GM08714 (cell line): ENCODE measurements at regions not wholly inside any gene's neighbourhood (a gene's known extent, or its start where the extent isn't known, plus 50 kb on each side); places are given as distances from the start of the nearest gene placed in this dataset.

ENCODE experiments used
- H3K4me3 ChIP-seq: fragments of 200-500 bp; sonication (Bioruptor generic); 2 replicates; pipeline ENCODE4 v1.5.1; 2014; ENCODE audit warnings: mild to moderate bottlenecking, low read length, inconsistent platforms
- ZNF274 ChIP-seq: IDR thresholded peaks from 2 replicates; pipeline ENCODE4 v1.6.1; 2012; ENCODE audit warnings: mild to moderate bottlenecking, low read depth, low read length

DNA sequence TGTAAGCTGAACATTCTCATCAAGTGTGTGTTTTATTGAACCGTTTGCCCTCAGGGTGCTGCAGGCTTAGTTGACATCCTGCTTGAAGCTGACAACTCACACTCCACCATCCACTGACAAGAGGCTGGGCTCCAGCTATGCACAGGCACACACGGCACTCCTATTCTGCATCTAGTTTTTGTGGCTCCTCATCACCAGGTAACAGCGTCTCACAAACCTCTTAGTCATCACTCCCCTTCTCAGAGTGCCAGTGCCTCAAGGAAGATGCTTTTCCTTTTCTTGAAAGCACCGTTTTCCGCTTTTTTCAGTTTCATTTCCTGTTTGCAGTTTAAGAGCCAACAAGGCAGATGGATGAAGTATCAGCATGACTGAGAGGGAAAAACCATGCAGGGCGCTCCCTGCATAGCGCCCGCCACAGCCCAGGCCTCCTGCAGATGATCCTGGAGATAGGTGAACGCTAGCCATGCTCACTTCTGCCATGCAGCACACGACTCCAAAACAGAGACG lies 491.2 kb downstream of the COG6 start:
- H3K4me3 ChIP-seq, result no peak overlapping the region
- TF ChIP-seq ZNF274, result no peak

DNA sequence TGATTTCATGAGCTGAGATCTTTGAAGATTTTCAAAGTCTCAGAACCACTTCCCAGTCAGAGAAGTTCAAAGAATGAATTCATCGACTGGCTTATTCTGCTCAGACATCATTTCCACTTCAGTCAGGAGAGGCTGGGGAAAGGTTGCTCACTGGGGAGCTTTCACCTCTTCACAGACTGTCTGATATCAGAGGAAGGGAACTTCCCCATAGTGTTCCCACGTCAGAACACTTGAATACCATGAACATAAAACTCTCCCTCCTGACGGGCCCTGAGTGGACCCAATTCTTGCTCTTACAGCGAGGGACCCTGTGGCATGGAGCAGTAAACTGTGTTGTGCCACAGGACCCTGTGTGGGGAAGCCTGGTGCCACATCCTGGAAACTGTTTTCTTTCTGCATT lies 492.6 kb downstream of the COG6 start:
- H3K4me3 ChIP-seq, result no peak overlapping the region
- TF ChIP-seq ZNF274, result no peak

DNA sequence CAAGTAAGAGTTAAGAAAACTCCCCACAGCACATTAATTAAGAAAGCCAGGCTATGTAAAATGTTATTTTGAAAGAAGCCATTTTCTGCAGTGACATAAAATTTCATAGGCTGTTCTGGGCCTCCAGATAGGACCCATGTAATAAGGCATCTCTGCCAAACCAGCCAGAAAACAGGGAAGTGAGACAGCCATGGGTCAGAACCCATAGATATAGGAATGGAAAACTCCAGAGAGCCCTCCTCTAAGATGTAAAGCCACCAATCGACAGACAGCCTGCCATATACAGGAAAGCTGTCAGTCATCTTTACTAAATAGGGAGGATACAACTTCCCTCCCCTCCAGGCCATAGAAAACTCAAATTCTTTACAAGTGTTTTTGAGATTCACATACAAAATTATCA lies 493.3 kb downstream of the COG6 start:
- no peak for TF ChIP-seq ZNF274

DNA sequence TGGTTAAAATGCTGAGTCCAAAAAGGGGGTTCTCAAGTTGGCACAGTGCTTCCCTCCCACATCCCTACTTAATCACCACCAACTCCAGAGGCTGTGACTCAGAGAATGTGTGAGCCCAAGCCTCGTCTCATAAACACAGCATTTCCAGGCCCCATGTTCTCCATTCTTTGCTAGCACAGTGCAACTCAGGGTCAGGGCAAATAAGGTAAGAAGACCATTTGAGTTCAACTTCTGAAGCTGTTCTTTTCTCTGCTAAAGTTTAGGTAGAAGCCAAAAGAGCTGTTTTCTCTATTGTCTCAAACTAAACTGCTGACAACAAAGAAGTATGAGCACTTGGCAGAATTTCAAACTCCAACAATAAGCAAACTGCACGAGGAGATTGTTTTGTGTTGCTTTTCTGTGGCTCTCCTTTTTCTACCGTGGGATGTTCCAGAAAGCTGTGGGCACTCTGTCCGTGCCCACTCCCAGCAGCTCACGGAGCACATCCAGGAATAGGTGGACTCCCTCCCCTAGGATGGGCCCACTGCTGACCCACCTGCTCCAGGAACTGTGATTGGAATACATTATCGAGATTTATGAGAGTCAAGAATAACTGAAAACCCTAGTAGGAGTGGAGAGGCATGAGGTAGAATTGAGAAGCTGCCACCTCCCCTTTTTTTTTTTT lies 494.3 kb downstream of the COG6 start:
- TF ChIP-seq ZNF274, result no peak
- no peak overlapping the region for H3K4me3 ChIP-seq

More for the DNA sequence above, 493.3 kb downstream of the COG6 start:
- no peak overlapping the region for H3K4me3 ChIP-seq

DNA sequence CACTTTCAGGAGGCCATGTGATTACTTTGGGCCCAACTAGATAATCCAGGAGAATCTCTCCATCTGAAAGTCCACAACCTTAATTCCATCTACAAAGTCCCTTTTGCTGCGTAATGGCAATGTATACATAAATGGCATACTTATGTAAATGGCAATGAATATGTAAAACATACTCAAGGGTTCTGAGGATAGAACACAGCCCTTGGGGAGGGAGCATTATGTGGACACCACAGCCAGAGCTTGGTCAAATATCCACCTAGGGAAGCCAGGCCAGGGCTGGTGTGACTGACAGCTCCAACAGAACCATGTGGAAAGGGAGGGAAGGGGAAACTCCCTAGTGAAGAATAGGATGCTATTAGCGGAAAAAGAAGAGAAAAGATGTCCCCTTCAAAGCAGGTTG lies 496.2 kb downstream of the COG6 start:
- no peak for TF ChIP-seq ZNF274
- no peak overlapping the region for H3K4me3 ChIP-seq

DNA sequence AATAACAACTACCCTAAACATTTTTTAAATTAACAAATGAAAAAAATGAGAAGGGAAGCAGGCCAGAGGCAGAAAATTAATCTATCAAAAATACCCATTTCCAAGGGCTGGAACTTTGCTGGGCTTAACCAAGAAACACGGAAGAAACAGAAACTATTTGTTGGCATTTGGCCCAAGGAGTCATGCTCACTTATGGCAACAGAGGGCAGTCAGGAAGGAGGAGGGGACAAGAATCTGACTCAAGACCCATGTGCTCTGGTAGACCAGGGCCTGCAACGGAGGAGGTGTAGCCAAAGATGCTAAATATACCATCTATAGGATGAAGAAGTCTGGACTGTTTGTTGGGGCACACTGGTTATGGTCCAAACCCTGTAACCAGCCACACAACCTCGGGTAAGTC lies 496.7 kb downstream of the COG6 start:
- TF ChIP-seq ZNF274, result no peak
- H3K4me3 ChIP-seq, result no peak overlapping the region

DNA sequence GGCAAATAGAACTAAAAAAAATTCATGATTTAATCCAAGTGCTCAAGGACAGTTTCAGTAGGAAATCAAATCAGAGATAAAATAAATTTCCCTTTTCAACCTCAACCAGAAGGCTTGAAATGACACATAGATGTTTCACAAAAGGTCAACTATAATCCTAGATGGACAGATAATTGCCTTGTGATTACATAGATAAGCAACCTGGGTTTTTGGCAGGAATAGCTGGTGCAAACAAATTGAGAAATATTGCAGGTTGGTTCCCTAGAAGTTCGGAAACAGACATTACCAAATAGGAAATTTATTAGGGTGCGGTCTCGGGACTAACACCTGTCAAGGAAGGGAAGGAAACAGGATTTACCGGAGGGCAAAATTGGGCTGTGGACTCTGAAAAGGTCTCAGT lies 497.5 kb downstream of the COG6 start:
- no peak overlapping the region for H3K4me3 ChIP-seq
- TF ChIP-seq ZNF274, result no peak

DNA sequence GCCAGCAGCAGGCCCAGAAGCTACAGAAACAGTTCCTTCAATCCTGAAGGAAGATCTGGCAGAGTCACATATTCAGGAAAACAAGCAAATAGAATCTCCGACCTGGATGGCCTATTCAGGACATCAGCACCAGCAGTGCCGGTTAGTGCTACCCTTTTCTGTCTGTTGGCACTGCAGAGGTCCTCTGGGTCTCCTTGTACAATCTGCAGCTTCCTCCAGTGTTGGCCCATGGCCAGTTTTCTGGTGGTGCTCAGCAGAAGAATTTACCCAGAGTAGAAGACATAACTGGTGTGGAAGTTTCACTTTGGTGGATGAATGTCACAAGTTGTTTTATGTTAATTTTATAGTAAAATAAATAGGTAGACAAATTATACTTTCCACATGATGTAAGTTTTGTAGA lies 498.1 kb downstream of the COG6 start:
- no peak for TF ChIP-seq ZNF274
- H3K4me3 ChIP-seq, result no peak overlapping the region

DNA sequence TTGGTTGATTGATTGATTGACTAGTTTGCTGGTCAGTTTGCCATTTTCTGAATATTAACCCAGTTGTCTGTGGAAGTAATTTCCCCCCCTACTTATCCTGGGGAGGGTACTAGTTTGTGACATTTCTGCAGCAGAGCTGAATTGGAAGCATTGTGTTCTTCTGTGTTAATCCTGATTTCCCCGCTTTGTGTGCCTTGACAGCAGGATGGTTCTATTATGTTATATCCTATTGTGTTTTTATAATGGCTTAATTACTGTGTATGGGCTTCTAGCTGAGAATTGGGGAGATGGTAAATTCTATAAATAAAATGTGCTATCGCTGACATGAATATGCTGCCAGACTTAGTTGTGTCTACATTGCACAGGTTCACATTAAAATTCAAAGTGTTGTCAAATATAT lies 499.7 kb downstream of the COG6 start:
- TF ChIP-seq ZNF274, result no peak
- no peak overlapping the region for H3K4me3 ChIP-seq

DNA sequence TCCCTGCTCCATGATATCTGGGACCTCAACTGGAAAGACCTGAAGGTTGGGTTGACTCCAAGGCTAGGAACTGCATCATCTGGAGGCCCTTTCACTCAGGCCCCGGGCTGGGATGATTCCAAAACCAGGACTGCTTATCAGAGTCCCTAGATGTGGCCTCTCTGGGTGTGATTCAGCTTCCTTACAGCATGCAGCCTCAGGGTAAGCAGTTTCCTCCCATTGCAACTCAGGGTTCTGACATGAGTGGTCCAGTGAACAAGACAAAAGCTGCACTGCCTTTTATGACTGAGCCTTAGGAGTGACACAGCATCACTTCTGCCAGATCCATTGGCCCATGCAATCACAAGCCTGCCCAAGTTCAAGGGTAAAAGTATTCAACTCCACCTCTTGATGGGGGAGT lies 502.8 kb downstream of the COG6 start:
- TF ChIP-seq ZNF274, result no peak
- H3K4me3 ChIP-seq, result no peak overlapping the region

DNA sequence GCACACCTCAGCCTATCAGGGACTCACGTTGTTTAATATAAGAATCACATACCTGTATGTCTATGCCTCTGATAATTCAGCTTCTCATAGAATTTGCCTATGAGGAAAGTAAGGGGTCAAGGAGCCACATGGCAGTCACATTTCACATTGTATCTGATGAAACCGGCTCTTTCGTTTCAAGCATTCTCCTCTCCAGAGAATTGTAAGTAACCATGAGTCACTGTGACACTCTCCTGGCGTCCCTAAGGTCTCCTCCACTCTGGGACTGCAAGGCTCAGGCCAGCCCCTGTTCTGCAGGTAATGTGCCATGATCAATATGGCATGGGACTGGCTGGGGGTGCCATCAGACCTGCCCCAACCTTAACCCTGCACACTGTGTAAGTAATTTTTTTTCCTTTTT lies 503.3 kb downstream of the COG6 start:
- no peak for TF ChIP-seq ZNF274
- H3K4me3 ChIP-seq, result no peak overlapping the region

DNA sequence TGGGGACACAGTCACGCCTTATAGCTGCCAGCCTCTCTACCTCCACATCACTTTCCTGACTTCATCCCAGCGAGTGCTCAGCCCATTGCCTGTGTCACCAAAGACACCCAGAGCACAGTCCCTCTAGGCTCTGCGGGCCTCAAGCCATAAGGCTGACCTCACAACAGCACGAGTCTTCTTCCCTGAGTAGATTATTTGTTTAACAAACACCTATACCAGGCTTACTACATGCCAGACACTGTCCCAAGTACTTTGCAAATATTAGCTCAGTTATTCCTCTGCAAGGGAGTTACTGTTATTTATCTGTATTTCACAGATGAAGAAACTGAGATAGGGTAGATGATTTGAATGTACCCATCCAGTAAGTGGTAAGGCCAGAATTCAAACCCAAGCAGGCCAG lies 504.3 kb downstream of the COG6 start:
- no peak for TF ChIP-seq ZNF274
- no peak overlapping the region for H3K4me3 ChIP-seq

DNA sequence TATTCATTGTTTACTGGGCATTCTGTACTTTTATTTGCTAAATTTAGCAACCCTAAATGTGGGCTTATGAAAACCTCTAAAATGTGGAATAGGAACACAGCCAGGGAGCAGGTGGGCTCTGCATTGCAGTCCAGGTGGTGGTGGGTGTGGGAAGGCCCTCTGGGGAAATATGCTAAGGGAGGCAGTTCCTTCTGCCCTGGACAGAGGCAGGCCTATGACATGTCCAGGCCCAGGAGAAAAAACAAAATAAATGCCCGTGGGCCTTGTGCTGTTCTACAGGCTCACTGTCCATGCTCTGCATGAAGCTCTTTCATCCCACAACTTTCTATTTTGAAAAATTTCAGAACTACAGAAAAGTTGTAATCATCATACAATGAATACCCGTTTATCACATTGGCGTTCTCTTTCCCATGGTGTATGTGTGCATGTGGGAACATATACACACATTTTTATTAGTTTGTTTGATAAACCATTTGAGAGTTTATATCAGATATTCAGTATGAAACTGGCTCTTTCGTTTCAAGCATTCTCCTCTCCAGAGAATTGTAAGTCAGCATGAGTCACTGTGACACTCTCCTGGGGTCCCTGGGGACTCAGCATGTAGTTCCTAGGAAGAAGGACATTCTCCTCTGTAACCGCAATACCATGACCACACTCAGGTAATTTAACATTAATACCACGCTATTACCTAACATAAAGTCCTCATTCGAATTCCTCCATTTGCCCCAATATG lies 505.3 kb downstream of the COG6 start:
- TF ChIP-seq ZNF274, result no peak
- H3K4me3 ChIP-seq, result no peak overlapping the region

DNA sequence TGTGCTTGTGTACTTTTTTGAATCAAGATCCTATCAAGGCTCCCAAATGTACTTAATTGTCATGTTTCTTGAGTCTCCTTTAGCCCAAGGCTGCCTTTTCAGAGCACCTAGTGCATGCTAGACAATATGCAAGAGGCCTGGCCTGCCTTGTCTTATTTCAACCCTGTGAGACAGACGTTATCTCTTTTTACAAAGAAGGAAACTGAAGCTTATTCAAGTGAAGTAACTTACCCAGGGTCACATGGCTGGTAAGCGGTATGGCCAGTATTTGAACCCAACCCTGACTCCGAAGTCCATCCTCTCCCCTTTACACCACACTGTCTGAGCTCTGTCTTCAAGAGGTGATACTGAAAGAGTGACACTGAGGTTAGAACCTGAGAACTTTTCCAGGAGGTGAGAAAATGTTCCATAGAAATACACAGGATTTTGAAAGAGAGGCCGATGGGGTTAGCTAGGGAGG lies 505.1 kb downstream of the FOXO1 start:
- TF ChIP-seq ZNF274, result no peak
- H3K4me3 ChIP-seq, result no peak overlapping the region

DNA sequence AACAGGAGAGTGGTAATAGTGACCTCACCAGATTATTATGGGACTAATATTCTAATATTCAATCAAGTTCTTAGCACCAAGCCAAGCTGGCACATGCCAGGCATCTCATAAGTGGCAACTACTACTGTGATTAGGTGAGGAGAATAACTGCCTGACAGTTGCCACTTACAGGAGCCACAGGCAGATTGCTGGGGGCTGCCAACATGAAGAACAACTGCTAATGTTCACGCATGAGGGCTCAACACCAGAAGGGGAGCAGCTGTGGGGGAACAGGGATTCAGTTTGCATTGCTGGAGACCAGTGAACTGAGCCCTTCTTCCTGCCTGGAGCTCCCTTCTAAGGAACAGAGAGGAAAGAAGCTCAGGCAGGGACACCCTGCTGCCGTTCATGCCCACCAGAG lies 504.5 kb downstream of the FOXO1 start:
- no peak for TF ChIP-seq ZNF274
- H3K4me3 ChIP-seq, result no peak overlapping the region
